SU-DHL-6 (cell line): ENCODE measurements at regions not wholly inside any gene's neighbourhood (a gene's known extent, or its start where the extent isn't known, plus 50 kb on each side); places are given as distances from the start of the nearest gene placed in this dataset.

Source experiments
- H2AFZ ChIP-seq: fragments of 200-600 bp; sonication (generic); 2 replicates; pipeline ENCODE4 v1.6.1; 2014; ENCODE audit warnings: low read depth, mild to moderate bottlenecking, moderate library complexity, mixed read lengths, antibody characterized with exemption, low read length; ENCODE audit not compliant: severe bottlenecking
- H3F3A ChIP-seq: fragments of 200-600 bp; shearing (Covaris generic); 2 replicates; pipeline ENCODE4 v1.6.0; 2016; ENCODE audit warnings: antibody characterized with exemption, mild to moderate bottlenecking; ENCODE audit not compliant: insufficient read depth
- H3K27ac ChIP-seq: fragments of 200-600 bp; sonication (generic); 2 replicates; pipeline ENCODE4 v1.5.1; 2016; ENCODE audit warnings: low read depth, mild to moderate bottlenecking, low read length, moderate library complexity, mixed read lengths
- H3K27me3 ChIP-seq: fragments of 200-600 bp; sonication (generic), shearing (Covaris generic); 2 replicates; pipeline ENCODE4 v1.6.0; 2014; ENCODE audit warnings: mild to moderate bottlenecking, low read length
- H3K36me3 ChIP-seq: fragments of 200-600 bp; sonication (generic); 2 replicates; pipeline ENCODE4 v1.6.1; 2014; ENCODE audit warnings: mild to moderate bottlenecking, low read length, mixed read lengths
- H3K4me2 ChIP-seq: fragments of 300-600, 200-600 bp; shearing (Covaris generic), sonication (generic); 2 replicates; pipeline ENCODE4 v1.6.0; 2014; ENCODE audit warnings: low read length, low read depth, mild to moderate bottlenecking; ENCODE audit not compliant: poor library complexity, severe bottlenecking
- H3K4me3 ChIP-seq: fragments of 200-600 bp; sonication (generic); 2 replicates; pipeline ENCODE4 v1.5.1; 2014; ENCODE audit warnings: antibody characterized with exemption, low read length, mild to moderate bottlenecking, mixed read lengths; ENCODE audit not compliant: insufficient read depth, poor library complexity, severe bottlenecking
- H3K79me2 ChIP-seq: fragments of 200-600 bp; sonication (generic); 2 replicates; pipeline ENCODE4 v1.6.1; 2014; ENCODE audit warnings: mild to moderate bottlenecking, low read length, moderate library complexity; ENCODE audit not compliant: insufficient read depth
- H3K9ac ChIP-seq: fragments of 200-600 bp; sonication (generic); 2 replicates; pipeline ENCODE4 v1.7.0; 2014; ENCODE audit warnings: mild to moderate bottlenecking, low read length
- H3K9me2 ChIP-seq: fragments of 200-600 bp; sonication (generic); replicated peaks from 2 replicates; pipeline ENCODE4 v1.6.1; 2014; ENCODE audit warnings: low read length; ENCODE audit not compliant: insufficient read depth
- H3K9me3 ChIP-seq: fragments of 200-600 bp; sonication (generic); 2 replicates; pipeline ENCODE4 v1.6.1; 2014; ENCODE audit warnings: low read length, mixed read lengths; ENCODE audit not compliant: insufficient read depth
- H4K20me1 ChIP-seq: fragments of 200-600 bp; sonication (generic); 2 replicates; pipeline ENCODE4 v1.6.1; 2014; ENCODE audit warnings: low read depth, mild to moderate bottlenecking, antibody characterized with exemption, low read length, moderate library complexity, mixed read lengths
- CTCF ChIP-seq: fragments of 200-600 bp; sonication (generic); IDR thresholded peaks from one replicate; pipeline ENCODE4 v1.5.1; 2017; ENCODE audit warnings: antibody characterized with exemption, mild to moderate bottlenecking, low read length, moderate library complexity; ENCODE audit not compliant: insufficient read depth, poor library complexity, severe bottlenecking
- EZH2phosphoT487 ChIP-seq: fragments of 200-600 bp; sonication (generic), shearing (Covaris generic); conservative IDR thresholded peaks from 2 replicates; pipeline ENCODE4 v1.6.1; 2018; ENCODE audit warnings: mild to moderate bottlenecking, antibody characterized with exemption, low read length, moderate library complexity, mixed read lengths

GRCh38 chr4:178941975-178942374, 1499.7 kb upstream of the AGA start:
- no peak overlapping the region for H3K9ac ChIP-seq
- TF ChIP-seq CTCF (no peak), EZH2phosphoT487 (no peak)
- H3K27me3 ChIP-seq: no peaks in the 10 kb centered on the region
- no peaks in the 10 kb centered on the region for H3K9me2 ChIP-seq
- no peak overlapping the region for H3K4me3 ChIP-seq
- H3K79me2 ChIP-seq: no peaks in the 10 kb centered on the region
- H4K20me1 ChIP-seq: no peaks in the 10 kb centered on the region
- H2AFZ ChIP-seq: no peak overlapping the region
- H3K4me2 ChIP-seq: no peak overlapping the region
- H3K27ac ChIP-seq: no peak overlapping the region
- no peaks in the 10 kb centered on the region for H3K9me3 ChIP-seq
- no peaks in the 10 kb centered on the region for H3F3A ChIP-seq
- no peaks in the 10 kb centered on the region for H3K36me3 ChIP-seq

GRCh38 chr4:178953447-178954120, 1511.3 kb upstream of the AGA start:
- no peak overlapping the region for H2AFZ ChIP-seq
- TF ChIP-seq EZH2phosphoT487 (no peak), CTCF (no peak)
- H3K9me3 ChIP-seq: peaks cover 4% of the 10 kb centered on the region; the same call in 1 of the 2 replicates
- no peak overlapping the region for H3K4me2 ChIP-seq
- H3K27ac ChIP-seq: no peak overlapping the region
- H4K20me1 ChIP-seq: no peaks in the 10 kb centered on the region
- H3K27me3 ChIP-seq: no peaks in the 10 kb centered on the region
- H3F3A ChIP-seq: no peaks in the 10 kb centered on the region
- H3K4me3 ChIP-seq: no peak overlapping the region
- H3K9ac ChIP-seq: no peak overlapping the region
- H3K36me3 ChIP-seq: no peaks in the 10 kb centered on the region
- H3K79me2 ChIP-seq: no peaks in the 10 kb centered on the region
- no peaks in the 10 kb centered on the region for H3K9me2 ChIP-seq

- Histone ChIP-seq H3K36me3 (no peaks in the 10 kb centered on the region), H3K79me2 (no peaks in the 10 kb centered on the region), H2AFZ (no peak overlapping the region), H3K4me2 (no peak overlapping the region), H3K9ac (no peak overlapping the region), H3K27ac (no peak overlapping the region), H3K9me3 (peaks cover 4% of the 10 kb centered on the region; the same call in 1 of the 2 replicates), H3K27me3 (no peaks in the 10 kb centered on the region), H4K20me1 (no peaks in the 10 kb centered on the region), H3K9me2 (no peaks in the 10 kb centered on the region), H3K4me3 (no peak overlapping the region), H3F3A (no peaks in the 10 kb centered on the region)
- no peak for TF ChIP-seq CTCF
- TF ChIP-seq EZH2phosphoT487: no peak
These were observed 1513.4 kb upstream of the AGA start for GRCh38 chr4:178955614-178956013.
